Stimulated activated naive CD4-positive, alpha-beta T cell (primary cell): ENCODE measurements at regions not wholly inside any gene's neighbourhood (a gene's known extent, or its start where the extent isn't known, plus 50 kb on each side); places are given as distances from the start of the nearest gene placed in this dataset.
"Not testable (repeated sequence)": the region's sequence is repeated elsewhere in the genome, so short reads cannot be mapped to it uniquely, and the experiment has no call there.

ENCODE experiments used
- DNase-seq, 6 experiments: peaks; one replicate each; lab custom pipeline; 2025; lab: John Stamatoyannopoulos, UW

DNA sequence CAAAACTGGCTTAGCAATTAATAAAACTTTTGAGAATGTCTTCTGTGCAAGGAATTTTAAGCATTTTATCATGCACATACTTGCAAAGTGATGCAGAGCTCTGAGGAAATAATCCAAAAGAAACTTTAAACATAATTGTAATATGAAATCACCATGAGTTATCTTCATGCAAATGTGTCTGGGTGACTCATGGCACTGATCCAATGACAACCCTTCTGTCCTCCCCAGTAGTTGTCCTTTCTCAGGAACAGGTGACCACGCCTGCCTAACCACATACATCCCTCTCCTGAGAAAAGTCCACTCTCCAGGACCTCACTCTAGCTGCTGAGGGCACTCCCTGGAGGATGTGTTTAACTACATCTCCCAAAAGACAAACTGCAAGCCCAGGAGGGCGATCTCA, 530.6 kb upstream of the IL12A start:
- DNase-seq = no peak

DNA sequence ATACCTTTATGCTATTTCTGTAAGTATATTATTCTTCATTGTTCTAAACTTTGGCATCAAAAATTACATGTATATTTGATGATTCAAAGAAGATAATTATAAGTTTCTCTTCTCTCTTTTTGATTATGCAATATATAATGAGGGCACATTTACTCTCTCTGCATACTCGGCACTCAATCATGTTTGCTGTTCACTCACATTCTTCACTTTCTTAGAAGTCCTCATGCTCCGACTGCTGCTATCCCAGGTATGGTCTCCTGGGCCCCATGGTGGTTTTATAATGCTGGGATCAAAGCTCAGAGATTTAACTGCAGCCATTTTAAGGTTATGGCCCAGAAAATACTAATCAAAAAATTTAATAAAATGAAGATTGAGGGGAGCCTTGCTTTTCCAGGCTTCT, 529.7 kb upstream of the IL12A start:
- no peak for DNase-seq

- no peak for DNase-seq
Observed at GRCh38 chr3:159472611-159473010, 516.0 kb upstream of the IL12A start.

- DNase-seq = no peak
Observed at GRCh38 chr3:159473206-159473605, 515.4 kb upstream of the IL12A start.

DNA sequence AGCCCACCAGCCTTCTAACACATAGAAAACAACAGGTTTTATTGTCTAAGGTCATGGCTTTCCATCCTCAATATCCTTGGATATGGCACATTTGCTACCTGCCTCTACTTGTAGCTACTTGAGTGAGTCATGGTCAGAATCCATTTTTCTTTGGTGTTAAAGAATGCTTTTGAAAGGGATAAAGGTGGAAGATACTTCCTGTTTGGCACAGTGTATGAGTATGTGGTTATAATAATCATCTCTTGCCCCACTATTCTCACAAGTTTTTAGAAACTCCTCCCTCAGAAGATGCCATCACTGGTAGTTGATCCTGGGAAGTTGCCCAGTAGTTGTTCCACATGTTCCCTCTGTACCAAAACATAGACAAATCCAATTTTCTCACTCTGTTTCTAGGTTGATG, 508.6 kb upstream of the IL12A start:
- DNase-seq = no peak

DNA sequence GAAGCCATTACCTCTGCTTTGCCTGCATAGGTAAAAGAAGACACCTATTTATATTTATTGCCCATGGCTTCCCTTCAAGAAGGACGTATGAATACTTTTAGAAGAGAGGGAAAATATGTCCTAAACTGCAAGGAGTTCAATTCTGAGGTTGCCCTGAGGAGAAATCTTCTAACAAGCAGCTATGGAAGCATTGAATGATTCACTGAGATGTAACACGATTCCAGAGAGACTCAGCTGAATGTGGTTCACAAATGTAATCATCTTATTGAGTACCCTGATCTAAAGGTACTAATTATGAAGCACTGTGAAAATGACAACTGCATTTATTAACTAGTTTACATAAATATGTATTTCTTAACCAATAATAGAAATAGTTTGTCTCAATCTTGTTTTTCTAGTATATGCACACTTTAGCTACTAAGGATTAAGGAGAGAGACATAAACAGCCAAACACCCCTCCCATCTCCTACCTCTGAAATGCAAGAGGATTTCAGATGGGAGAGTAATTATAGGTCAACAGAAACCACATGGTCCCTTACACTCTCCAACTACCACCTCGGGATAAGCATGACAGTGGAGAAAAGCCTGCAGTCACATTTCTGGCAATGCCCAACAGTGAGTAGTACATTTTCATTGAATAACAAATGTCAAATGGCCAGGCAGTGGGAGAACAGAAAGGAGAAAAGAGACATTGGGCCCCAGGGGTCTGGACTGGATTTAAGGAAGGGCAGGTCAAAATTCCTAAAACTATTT, 506.2 kb upstream of the IL12A start:
- no peak for DNase-seq

- no peak for DNase-seq
Observed at GRCh38 chr3:159482994-159483367, 505.7 kb upstream of the IL12A start.

- DNase-seq = no peak
Observed at GRCh38 chr3:159486580-159486979, 502.1 kb upstream of the IL12A start.

- DNase-seq = no peak
Observed at GRCh38 chr3:159487304-159487703, 501.3 kb upstream of the IL12A start.

GRCh38 chr3:159488602-159489001, 500.0 kb upstream of the IL12A start:
- DNase-seq = no peak

DNA sequence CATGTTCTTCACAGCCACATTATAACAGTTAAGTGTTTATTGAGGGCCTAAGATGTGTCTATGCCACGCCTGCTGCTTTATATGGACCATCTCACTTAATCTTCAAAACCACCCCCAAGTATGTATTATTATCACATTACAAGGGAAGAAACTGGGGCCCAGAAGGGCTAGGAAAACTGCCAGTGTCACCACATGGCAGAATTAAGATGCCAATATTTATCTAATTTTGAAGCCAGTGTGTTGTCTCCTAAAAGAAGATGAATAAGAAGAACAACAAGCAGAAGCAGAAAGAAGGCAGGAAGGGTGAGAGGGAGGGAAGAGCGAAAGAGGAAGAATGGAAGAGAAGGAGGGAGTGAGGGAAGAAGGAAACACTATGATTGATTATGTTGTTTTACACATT, 491.3 kb upstream of the IL12A start:
- DNase-seq = no peak

- no peak for DNase-seq
Observed at GRCh38 chr3:159499031-159499793, 489.4 kb upstream of the IL12A start.

DNA sequence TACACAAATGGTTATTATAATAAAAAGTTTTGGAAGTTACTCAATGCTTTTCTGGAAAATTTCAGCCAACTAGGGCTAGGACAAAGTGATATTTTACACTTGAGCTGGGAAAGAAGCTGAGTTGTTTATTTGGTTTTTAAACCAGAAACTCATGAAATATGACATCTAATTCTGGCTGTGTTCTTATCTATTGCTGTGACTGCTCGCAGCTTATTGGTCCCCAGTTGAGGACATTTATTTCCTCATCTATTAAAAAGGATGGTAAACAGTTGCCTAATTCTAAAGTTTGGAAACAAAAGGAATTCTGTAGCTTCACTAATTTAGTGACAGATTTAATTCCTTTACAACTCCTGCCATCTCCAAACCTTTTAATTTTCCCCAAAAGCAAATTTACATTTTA, 487.6 kb upstream of the IL12A start:
- DNase-seq = no peak

GRCh38 chr3:159502986-159503385, 485.6 kb upstream of the IL12A start:
- DNase-seq = no peak

GRCh38 chr3:159510988-159511387, 477.6 kb upstream of the IL12A start:
- DNase-seq = not testable (repeated sequence)

- no peak for DNase-seq
Observed at GRCh38 chr3:159513444-159513843, 475.2 kb upstream of the IL12A start.

DNA sequence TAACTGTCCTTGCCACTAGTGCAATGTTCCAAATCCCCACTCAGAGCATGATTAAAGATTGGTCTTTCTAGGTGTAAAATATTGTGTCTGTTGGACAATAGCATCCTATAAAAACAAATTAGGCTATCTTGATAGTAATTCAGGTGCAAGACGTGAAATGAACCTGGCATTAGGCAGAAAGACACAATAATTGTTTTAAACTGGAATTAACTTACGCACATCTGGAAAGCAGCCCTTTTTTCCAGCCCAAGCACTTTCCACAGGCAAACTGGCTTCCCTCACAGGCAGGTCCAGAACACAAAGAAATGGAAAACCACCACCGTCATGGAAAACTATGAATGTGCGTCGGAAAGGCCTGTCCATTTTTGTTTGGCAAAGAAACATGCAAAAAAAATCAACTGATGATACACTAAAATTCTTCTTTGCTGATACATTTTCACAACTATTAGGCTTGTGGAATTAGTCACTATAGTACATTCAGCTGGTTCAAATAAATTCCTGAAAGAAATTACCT, 474.7 kb upstream of the IL12A start:
- DNase-seq = no peak

GRCh38 chr3:159517105-159517504, 471.5 kb upstream of the IL12A start:
- DNase-seq = no peak

GRCh38 chr3:159520638-159521037, 468.0 kb upstream of the IL12A start:
- DNase-seq = no peak

DNA sequence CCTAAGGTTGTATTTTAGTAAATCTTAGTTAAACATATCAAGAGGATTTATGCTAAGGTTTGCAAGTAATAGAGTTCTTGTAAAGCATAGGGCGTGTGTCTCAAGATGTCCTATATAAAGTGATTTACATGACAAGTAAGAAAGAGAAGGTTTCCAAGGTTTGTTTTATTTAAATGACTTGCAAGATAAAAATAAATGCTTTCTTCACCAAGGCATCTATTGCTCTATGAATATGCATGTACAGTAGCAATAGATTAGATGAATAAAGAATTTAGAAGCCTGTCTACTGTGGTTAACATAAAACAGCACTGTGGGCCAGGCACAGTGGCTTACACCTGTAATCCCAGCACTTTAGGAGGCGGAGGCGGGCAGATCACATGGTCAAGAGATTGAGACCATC, 466.4 kb upstream of the IL12A start:
- no peak for DNase-seq

DNA sequence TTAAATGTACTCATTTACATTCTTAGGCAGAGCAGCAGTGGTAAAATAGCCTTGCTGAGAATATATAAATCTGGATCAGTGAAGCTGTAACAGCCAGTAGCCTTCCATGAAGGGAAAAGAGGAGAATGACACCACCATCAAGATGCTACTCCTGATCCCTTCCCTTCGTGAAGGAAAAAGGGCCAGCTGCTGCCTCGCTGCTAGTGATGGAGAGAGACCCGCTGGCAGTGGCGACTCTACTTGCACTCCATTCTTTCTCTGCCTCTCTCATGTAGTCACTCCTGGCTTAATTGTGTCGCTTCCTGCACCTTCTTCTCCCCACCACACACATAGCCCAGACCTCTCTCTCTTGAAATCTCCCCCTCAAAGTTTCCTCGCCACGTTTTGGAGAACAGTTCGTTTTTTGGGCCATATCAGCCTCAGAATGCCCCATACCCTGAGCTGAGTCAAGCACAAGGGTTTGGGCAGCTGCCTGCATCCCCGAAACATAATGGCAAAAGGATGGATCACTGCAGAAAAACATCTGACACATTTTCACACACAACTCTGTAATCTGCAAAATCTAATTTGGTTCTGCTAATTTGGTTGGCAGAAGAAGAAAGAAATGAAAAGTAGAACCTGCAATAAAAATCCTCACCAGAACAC, 460.3 kb upstream of the IL12A start:
- DNase-seq = no peak

DNA sequence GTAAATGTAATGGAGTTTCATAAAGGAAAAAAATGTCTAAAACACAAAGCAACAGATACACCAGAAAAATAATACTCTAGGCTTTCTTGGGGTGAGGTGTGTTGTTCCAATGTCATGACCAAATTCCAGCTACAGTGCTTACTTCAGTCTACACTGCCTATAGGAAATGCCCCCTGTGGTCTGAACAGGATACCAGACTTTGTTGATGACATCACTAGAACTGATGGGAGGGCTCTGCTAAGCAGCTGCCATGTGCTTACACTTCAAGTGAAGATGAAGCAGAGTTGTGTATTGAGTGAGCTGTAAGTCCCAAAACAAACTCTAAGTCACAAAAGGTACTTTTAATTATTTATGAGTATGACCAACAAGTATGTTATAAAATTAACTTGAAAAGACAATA, 456.1 kb upstream of the IL12A start:
- DNase-seq = no peak

- DNase-seq = no peak
Observed at GRCh38 chr3:159534496-159534895, 454.1 kb upstream of the IL12A start.
